K562 (cell line): ENCODE measurements at regions not wholly inside any gene's neighbourhood (a gene's known extent, or its start where the extent isn't known, plus 50 kb on each side); places are given as distances from the start of the nearest gene placed in this dataset.

Experiments
- C11orf30 ChIP-seq: fragments of 450-650 bp; IDR thresholded peaks from 2 replicates; pipeline ENCODE4 v1.6.1; 2016; ENCODE audit warnings: low read depth, mild to moderate bottlenecking
- HDAC1 ChIP-seq, 2 experiments: fragments of 450-650 bp; IDR thresholded peaks; 2 replicates each; pipeline ENCODE4 v1.6.1; 2016 to 2017; ENCODE audit warnings: inconsistent platforms in 1 of 2, mild to moderate bottlenecking in 1 of 2, moderate library complexity in 1 of 2
- KDM1A ChIP-seq, 2 experiments: fragments of 450-650 bp; IDR thresholded peaks; 2 replicates each; pipeline ENCODE4 v1.6.1; 2016; ENCODE audit warnings: mild to moderate bottlenecking in 2 of 2
- L3MBTL2 ChIP-seq: fragments of 450-650 bp; IDR thresholded peaks from 2 replicates; pipeline ENCODE4 v1.6.1; 2016; ENCODE audit warnings: mild to moderate bottlenecking, moderate library complexity
- MTF1 ChIP-seq: fragments of 250-450 bp; sonication (Bioruptor Pico); IDR thresholded peaks from 2 replicates; pipeline ENCODE4 v1.9.0; 2021; ENCODE audit warnings: moderate library complexity, mild to moderate bottlenecking, inconsistent platforms, borderline replicate concordance
- NCOA4 ChIP-seq: fragments of 450-650 bp; IDR thresholded peaks from 2 replicates; pipeline ENCODE4 v1.6.1; 2018; ENCODE audit warnings: mild to moderate bottlenecking; ENCODE audit not compliant: partially characterized antibody
- NCOR1 ChIP-seq: fragments of 450-650 bp; IDR thresholded peaks from 2 replicates; pipeline ENCODE4 v1.6.1; 2016; ENCODE audit warnings: mild to moderate bottlenecking, moderate library complexity
- NFIC ChIP-seq: fragments of 450-650 bp; IDR thresholded peaks from 2 replicates; pipeline ENCODE4 v1.6.1; 2017; ENCODE audit warnings: mild to moderate bottlenecking, inconsistent platforms
- SLC30A9 ChIP-seq: fragments of 250-450 bp; sonication (Bioruptor Pico); IDR thresholded peaks from 2 replicates; pipeline ENCODE4 v1.8.0; 2022; ENCODE audit warnings: mild to moderate bottlenecking, moderate library complexity
- TAL1 ChIP-seq: fragments of 450-650 bp; IDR thresholded peaks from 2 replicates; pipeline ENCODE4 v1.6.1; 2016; ENCODE audit warnings: mild to moderate bottlenecking
- TGIF2 ChIP-seq: sonication (generic); formaldehyde crosslinking; IDR thresholded peaks from 2 replicates; pipeline ENCODE4 v1.8.1; 2022; ENCODE audit warnings: mild to moderate bottlenecking, missing genetic modification reagents, moderate library complexity
- THAP7 ChIP-seq: fragments of 250-450 bp; sonication (Bioruptor Pico); IDR thresholded peaks from 2 replicates; pipeline ENCODE4 v1.5.0; 2021
- TRIM24 ChIP-seq, 2 experiments: fragments of 450-650 bp; IDR thresholded peaks; 2 replicates each; pipeline ENCODE4 v1.6.1; 2016
- ZBTB1 ChIP-seq: sonication (generic); formaldehyde crosslinking; IDR thresholded peaks from 2 replicates; pipeline ENCODE4 v1.8.1; 2023; ENCODE audit warnings: missing genetic modification reagents, low read depth, mild to moderate bottlenecking, borderline replicate concordance
- ZNF133 ChIP-seq: fragments of 250-450 bp; sonication (Bioruptor Pico); IDR thresholded peaks from 2 replicates; pipeline ENCODE4 v1.4.0; 2020; ENCODE audit warnings: mild to moderate bottlenecking
- TF ChIP-seq, protein P1 (sequence below), 2 experiments: fragments of 450-650 bp; formaldehyde crosslinking in 1 of 2; IDR thresholded peaks; 2 replicates each; pipeline versions ENCODE4 v1.4.0 to v1.6.1; 2014 to 2020; ENCODE audit warnings: mild to moderate bottlenecking in 2 of 2, borderline replicate concordance in 1 of 2, low read depth in 1 of 2
- TF ChIP-seq, protein P2 (sequence below), 2 experiments: fragments of 450-650 bp in 1 of 2; sonication (generic) in 1 of 2; formaldehyde crosslinking in 1 of 2; IDR thresholded peaks in 1 of 2; conservative IDR thresholded peaks in 1 of 2; 2 replicates each; pipeline versions ENCODE4 v1.6.1 to v1.8.1; 2016 to 2023; ENCODE audit warnings: mild to moderate bottlenecking in 2 of 2, moderate library complexity in 2 of 2, inconsistent platforms in 1 of 2, missing genetic modification reagents in 1 of 2
- TF ChIP-seq, protein P3 (sequence below): sonication (generic); formaldehyde crosslinking; IDR thresholded peaks from 2 replicates; pipeline ENCODE4 v1.9.0; 2022; ENCODE audit warnings: mild to moderate bottlenecking, missing genetic modification reagents

GRCh38 chr5:74334762-74335384 lies 305.7 kb downstream of the ENC1 start (continued):
- TF ChIP-seq ZBTB1 (CRISPR knock-in tag) (no peak), SLC30A9 (no peak), HDAC1 (IDR thresholded peaks at IDR 0.05) (no peak), L3MBTL2 (0 out of 2 replicates have a peak, but pooled peaks have one; percentile 14), NCOR1 (peak; percentile 54; the same call in 1 of the 2 replicates), TGIF2 (CRISPR knock-in tag) (no peak), ZNF133 (CRISPR knock-in tag) (no peak), KDM1A (IDR thresholded peaks at IDR 0.05) (0 out of 4 replicates have a peak, but pooled peaks of 1 of the 2 experiments have one; percentile 22), NFIC (peak; percentile 36; the same call in 1 of the 2 replicates), THAP7 (CRISPR knock-in tag) (no peak), TRIM24 (IDR thresholded peaks at IDR 0.05) (no peak), NCOA4 (no peak), C11orf30 (no peak), TAL1 (peak; percentile 70), MTF1 (CRISPR knock-in tag) (no peak)
- TF ChIP-seq, protein P1, sequence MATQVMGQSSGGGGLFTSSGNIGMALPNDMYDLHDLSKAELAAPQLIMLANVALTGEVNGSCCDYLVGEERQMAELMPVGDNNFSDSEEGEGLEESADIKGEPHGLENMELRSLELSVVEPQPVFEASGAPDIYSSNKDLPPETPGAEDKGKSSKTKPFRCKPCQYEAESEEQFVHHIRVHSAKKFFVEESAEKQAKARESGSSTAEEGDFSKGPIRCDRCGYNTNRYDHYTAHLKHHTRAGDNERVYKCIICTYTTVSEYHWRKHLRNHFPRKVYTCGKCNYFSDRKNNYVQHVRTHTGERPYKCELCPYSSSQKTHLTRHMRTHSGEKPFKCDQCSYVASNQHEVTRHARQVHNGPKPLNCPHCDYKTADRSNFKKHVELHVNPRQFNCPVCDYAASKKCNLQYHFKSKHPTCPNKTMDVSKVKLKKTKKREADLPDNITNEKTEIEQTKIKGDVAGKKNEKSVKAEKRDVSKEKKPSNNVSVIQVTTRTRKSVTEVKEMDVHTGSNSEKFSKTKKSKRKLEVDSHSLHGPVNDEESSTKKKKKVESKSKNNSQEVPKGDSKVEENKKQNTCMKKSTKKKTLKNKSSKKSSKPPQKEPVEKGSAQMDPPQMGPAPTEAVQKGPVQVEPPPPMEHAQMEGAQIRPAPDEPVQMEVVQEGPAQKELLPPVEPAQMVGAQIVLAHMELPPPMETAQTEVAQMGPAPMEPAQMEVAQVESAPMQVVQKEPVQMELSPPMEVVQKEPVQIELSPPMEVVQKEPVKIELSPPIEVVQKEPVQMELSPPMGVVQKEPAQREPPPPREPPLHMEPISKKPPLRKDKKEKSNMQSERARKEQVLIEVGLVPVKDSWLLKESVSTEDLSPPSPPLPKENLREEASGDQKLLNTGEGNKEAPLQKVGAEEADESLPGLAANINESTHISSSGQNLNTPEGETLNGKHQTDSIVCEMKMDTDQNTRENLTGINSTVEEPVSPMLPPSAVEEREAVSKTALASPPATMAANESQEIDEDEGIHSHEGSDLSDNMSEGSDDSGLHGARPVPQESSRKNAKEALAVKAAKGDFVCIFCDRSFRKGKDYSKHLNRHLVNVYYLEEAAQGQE (IDR thresholded peaks at IDR 0.05; ENCODE audit: borderline replicate concordance) = no peak
- TF ChIP-seq, protein P1 (CRISPR knock-in tag; IDR thresholded peaks at IDR 0.05; ENCODE audit: low read depth) = no peak
- TF ChIP-seq, protein P2, sequence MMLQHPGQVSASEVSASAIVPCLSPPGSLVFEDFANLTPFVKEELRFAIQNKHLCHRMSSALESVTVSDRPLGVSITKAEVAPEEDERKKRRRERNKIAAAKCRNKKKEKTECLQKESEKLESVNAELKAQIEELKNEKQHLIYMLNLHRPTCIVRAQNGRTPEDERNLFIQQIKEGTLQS (IDR thresholded peaks at IDR 0.05) = no peak
- TF ChIP-seq, protein P2 (CRISPR knock-in tag; conservative IDR thresholded peaks at IDR 0.05) = no peak
- TF ChIP-seq, protein P3, sequence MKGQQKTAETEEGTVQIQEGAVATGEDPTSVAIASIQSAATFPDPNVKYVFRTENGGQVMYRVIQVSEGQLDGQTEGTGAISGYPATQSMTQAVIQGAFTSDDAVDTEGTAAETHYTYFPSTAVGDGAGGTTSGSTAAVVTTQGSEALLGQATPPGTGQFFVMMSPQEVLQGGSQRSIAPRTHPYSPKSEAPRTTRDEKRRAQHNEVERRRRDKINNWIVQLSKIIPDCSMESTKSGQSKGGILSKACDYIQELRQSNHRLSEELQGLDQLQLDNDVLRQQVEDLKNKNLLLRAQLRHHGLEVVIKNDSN (CRISPR knock-in tag) = no peak
